ENCODE measurements at regions not wholly inside any gene's neighbourhood (a gene's known extent, or its start where the extent isn't known, plus 50 kb on each side); places are given as distances from the start of the nearest gene placed in this dataset.

DNA sequence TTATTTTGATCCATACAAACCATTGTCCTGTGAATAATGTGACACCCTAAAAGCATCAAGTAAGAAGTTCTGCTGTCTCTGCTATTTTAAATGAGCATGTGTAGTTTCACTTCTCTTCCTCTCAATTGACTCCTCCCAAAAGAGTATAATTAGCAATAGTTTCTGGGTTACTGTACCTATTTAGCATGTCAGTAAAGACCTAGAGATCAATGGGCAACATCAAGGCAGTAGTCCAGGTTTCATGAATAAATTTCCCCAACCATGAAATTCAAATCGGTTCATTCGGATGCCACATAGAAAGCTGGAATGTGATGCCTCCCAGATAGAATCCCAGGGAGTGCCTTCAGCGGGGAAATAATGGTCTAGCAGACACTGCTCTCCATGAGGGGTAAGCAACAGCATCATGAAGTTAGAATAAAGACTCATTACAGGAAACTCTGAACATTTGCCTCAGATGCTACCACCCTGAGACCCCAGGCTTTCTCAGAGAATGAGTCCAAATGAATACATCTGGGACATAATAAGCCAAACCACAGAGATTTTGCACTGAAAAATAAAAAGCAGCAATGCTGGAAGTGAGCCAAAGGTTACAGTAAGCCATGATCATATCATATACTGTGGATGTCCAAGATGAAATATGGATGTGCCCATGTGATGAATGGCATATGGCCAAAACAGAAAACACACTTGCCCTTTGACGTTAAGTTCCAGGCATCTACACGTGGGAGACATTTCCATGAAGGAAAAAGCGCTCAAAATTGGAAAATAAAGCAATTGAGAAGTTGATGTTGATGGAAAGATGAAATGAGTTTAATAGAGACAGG is 1107.0 kb upstream of the SEMA6A start:
- no peaks in the 10 kb centered on the region for H3K36me3 ChIP-seq (ENCODE audit: control insufficient read depth, low read depth, low read length)
- no peak overlapping the region for H3K27ac ChIP-seq (ENCODE audit: low read length)
- H3K27me3 ChIP-seq (ENCODE audit: control insufficient read depth, insufficient read depth, low read length), result no peaks in the 10 kb centered on the region
- H3K9ac ChIP-seq (ENCODE audit: low read length), result no peak overlapping the region
- no peaks in the 10 kb centered on the region for H3K4me1 ChIP-seq (ENCODE audit: control insufficient read depth, low read depth, low read length)
- H3K9me3 ChIP-seq (ENCODE audit: control insufficient read depth, low read depth, low read length), result no peaks in the 10 kb centered on the region
- H3K4me3 ChIP-seq (ENCODE audit: low read length), result no peak overlapping the region

DNA sequence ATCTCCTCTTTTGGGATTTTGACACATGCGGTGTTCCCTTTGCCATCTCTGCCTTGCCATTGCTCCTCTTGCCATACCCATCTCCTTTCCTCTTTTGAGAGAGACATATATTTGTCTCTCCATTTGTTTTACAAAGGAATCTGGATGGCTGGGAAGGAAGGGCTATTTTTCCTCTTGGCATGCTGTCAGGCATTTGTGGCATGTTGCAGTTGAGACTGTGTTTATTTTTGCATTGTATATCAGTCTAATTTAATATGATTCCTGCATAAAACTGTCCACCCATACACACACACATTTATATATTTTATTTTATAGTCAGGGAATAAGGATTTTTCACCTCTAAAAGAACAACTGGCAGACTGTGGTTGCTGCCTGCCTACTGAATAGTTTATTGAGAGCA is 1105.8 kb upstream of the SEMA6A start:
- Histone ChIP-seq H3K4me3 (ENCODE audit: low read length) (no peak overlapping the region), H3K27me3 (ENCODE audit: control insufficient read depth, insufficient read depth, low read length) (no peaks in the 10 kb centered on the region), H3K4me1 (ENCODE audit: control insufficient read depth, low read depth, low read length) (no peaks in the 10 kb centered on the region), H3K36me3 (ENCODE audit: control insufficient read depth, low read depth, low read length) (no peaks in the 10 kb centered on the region), H3K9me3 (ENCODE audit: control insufficient read depth, low read depth, low read length) (no peaks in the 10 kb centered on the region), H3K9ac (ENCODE audit: low read length) (no peak overlapping the region), H3K27ac (ENCODE audit: low read length) (no peak overlapping the region)

DNA sequence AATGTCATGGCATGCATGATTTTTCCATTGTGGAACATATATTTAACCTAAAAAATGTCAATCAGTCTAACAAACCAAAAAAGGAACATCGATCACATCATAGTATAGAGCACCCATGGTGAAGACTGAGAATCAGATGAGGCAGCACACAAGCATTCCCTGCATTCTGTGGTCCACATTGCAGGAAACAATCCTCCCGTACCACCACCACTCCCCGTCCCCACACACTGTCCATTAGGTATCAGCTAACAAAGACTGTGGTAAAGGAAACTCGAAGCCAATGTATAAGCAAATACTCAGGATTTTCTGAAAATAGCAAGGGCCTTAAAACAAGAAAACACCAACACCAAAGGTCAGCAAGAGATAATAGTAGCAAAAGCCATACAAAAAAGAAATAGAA is 1104.4 kb upstream of the SEMA6A start:
- H3K9ac ChIP-seq (ENCODE audit: low read length), result no peak overlapping the region
- no peak overlapping the region for H3K4me3 ChIP-seq (ENCODE audit: low read length)
- no peaks in the 10 kb centered on the region for H3K27me3 ChIP-seq (ENCODE audit: control insufficient read depth, insufficient read depth, low read length)
- no peaks in the 10 kb centered on the region for H3K9me3 ChIP-seq (ENCODE audit: control insufficient read depth, low read depth, low read length)
- no peak overlapping the region for H3K27ac ChIP-seq (ENCODE audit: low read length)
- H3K4me1 ChIP-seq (ENCODE audit: control insufficient read depth, low read depth, low read length), result no peaks in the 10 kb centered on the region
- no peaks in the 10 kb centered on the region for H3K36me3 ChIP-seq (ENCODE audit: control insufficient read depth, low read depth, low read length)

DNA sequence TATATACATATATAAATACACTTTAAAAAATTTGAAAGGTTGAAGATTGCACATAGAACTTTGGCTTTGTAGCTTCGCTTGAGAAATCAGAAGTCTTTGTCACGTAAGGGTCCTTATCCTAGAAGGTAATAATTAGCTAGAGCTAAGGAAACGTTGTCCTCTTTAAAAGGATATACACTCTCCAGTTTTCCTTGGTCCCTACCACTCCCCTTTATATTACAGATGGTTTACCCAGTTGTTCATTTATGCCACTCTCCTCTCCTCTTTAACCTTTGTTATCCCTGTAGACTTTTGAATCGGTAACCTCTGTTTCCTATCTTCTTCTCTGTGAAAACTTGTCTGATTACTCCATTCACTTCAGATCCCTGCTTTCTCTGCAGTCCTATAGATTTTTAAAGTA is 1101.0 kb upstream of the SEMA6A start:
- H3K4me1 ChIP-seq (ENCODE audit: control insufficient read depth, low read depth, low read length), result no peaks in the 10 kb centered on the region
- H3K27me3 ChIP-seq (ENCODE audit: control insufficient read depth, insufficient read depth, low read length), result no peaks in the 10 kb centered on the region
- no peaks in the 10 kb centered on the region for H3K9me3 ChIP-seq (ENCODE audit: control insufficient read depth, low read depth, low read length)
- H3K9ac ChIP-seq (ENCODE audit: low read length), result no peak overlapping the region
- no peaks in the 10 kb centered on the region for H3K36me3 ChIP-seq (ENCODE audit: control insufficient read depth, low read depth, low read length)
- H3K4me3 ChIP-seq (ENCODE audit: low read length), result no peak overlapping the region
- no peak overlapping the region for H3K27ac ChIP-seq (ENCODE audit: low read length)

DNA sequence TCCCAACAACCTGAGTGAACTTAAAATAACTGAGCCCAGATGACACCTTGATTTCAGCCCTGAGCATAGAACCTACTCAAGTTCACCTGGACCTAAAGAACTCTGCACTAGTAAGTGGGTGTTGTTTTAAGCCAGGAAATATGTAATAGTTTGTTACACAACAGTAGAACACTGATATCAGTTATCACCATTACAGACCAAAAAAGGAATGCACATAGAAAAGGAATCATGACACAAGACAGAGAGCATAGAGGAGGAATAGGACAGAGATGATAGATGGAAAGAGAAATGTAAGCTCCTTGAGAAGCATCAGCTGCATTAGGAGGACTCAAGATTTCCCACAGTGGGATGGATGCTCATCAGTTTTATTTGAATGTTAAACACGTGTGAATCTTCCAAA is 1096.9 kb upstream of the SEMA6A start:
- Histone ChIP-seq H3K27ac (ENCODE audit: low read length) (no peak overlapping the region), H3K4me3 (ENCODE audit: low read length) (no peak overlapping the region), H3K4me1 (ENCODE audit: control insufficient read depth, low read depth, low read length) (peaks cover 5% of the 10 kb centered on the region)

DNA sequence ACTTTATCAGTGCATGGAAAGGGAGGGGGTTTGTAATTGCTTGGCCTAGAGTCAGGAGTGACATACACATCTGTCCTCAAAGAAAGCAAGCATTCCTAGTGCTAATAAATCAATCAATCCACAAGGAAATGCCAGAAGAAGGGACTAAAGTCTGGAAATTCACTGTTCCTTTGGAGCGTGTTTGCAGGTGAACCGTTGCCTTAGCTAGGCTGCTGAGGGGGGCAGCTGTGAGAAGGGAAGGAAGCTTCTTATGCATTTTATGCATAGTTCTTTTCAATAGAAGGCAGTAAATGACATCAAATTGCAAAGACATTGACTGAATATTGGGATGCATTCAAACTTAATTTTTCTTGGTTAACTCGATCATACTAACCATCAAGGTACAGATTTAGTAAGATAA is 1092.5 kb upstream of the SEMA6A start:
- Histone ChIP-seq H3K27me3 (ENCODE audit: control insufficient read depth, insufficient read depth, low read length) (no peaks in the 10 kb centered on the region), H3K9me3 (ENCODE audit: control insufficient read depth, low read depth, low read length) (no peaks in the 10 kb centered on the region), H3K9ac (ENCODE audit: low read length) (no peak overlapping the region), H3K36me3 (ENCODE audit: control insufficient read depth, low read depth, low read length) (no peaks in the 10 kb centered on the region), H3K27ac (ENCODE audit: low read length) (no peak overlapping the region), H3K4me1 (ENCODE audit: control insufficient read depth, low read depth, low read length) (peaks cover 8% of the 10 kb centered on the region), H3K4me3 (ENCODE audit: low read length) (no peak overlapping the region)

More for the DNA sequence above, 1096.9 kb upstream of the SEMA6A start:
- Histone ChIP-seq H3K9me3 (ENCODE audit: control insufficient read depth, low read depth, low read length) (no peaks in the 10 kb centered on the region), H3K27me3 (ENCODE audit: control insufficient read depth, insufficient read depth, low read length) (no peaks in the 10 kb centered on the region), H3K36me3 (ENCODE audit: control insufficient read depth, low read depth, low read length) (no peaks in the 10 kb centered on the region), H3K9ac (ENCODE audit: low read length) (no peak overlapping the region)

DNA sequence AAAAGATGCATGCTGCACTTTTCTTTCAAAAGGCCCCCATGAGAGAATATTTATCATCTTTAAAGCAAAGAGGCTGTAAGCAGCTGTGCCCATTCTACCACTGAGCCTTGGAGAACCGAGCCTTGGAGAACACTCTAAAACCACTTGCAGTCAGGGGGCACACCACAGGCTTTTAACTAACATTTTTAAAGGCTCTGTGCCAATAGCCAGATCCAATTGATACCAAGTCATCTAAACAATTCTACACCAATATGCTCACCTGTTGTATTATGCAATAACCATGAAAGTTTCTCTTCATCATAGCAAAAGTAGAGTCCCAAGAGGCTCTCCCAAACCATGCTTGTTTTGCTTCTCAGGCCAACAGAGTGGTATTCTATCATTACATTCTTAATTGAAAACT is 1090.5 kb upstream of the SEMA6A start:
- Histone ChIP-seq H3K27ac (ENCODE audit: low read length) (no peak overlapping the region), H3K4me3 (ENCODE audit: low read length) (no peak overlapping the region), H3K27me3 (ENCODE audit: control insufficient read depth, insufficient read depth, low read length) (no peaks in the 10 kb centered on the region), H3K4me1 (ENCODE audit: control insufficient read depth, low read depth, low read length) (peaks cover 8% of the 10 kb centered on the region), H3K36me3 (ENCODE audit: control insufficient read depth, low read depth, low read length) (no peaks in the 10 kb centered on the region), H3K9me3 (ENCODE audit: control insufficient read depth, low read depth, low read length) (no peaks in the 10 kb centered on the region), H3K9ac (ENCODE audit: low read length) (no peak overlapping the region)

DNA sequence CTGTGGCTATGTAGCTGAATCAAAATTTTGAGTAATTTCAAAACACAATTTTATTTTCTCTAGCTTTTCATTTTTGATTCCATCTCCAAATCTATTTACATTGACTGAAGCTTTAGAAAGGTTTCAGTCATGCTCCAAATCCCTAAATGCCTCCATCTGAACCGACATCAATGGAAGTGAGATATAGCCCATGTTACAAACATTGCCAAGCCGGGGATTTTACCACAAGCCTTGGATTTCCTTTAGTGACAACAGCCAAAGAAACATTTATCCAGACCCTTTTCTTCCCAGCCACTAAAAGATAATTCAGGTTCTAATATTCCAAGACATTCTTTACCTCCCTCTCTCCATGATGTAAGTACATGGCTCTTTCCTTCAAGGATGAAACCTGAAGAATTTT is 1087.7 kb upstream of the SEMA6A start:
- Histone ChIP-seq H3K36me3 (ENCODE audit: control insufficient read depth, low read depth, low read length) (no peaks in the 10 kb centered on the region), H3K27me3 (ENCODE audit: control insufficient read depth, insufficient read depth, low read length) (no peaks in the 10 kb centered on the region), H3K27ac (ENCODE audit: low read length) (no peak overlapping the region), H3K9ac (ENCODE audit: low read length) (no peak overlapping the region), H3K9me3 (ENCODE audit: control insufficient read depth, low read depth, low read length) (no peaks in the 10 kb centered on the region), H3K4me1 (ENCODE audit: control insufficient read depth, low read depth, low read length) (peaks cover 8% of the 10 kb centered on the region), H3K4me3 (ENCODE audit: low read length) (no peak overlapping the region)

DNA sequence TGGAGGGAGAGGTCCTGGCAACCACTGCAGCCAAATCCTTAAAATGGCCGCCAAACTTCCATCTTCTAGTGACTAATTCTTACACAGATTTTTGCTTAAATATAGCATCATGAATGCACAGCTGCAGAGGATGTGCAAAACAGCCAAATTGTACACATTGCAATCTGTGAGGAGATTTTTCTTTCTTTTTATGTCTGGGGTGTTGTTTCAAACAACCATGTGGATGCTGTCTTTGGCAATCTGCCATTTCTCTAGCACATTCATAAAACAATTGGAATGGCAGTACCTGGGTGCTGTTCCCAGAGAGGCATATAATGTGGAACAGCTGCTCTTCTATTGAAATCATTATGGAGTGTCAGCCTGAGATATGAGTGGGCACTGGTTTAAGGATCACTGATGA is 1082.9 kb upstream of the SEMA6A start:
- Histone ChIP-seq H3K27ac (ENCODE audit: low read length) (no peak overlapping the region), H3K36me3 (ENCODE audit: control insufficient read depth, low read depth, low read length) (no peaks in the 10 kb centered on the region), H3K9me3 (ENCODE audit: control insufficient read depth, low read depth, low read length) (no peaks in the 10 kb centered on the region), H3K9ac (ENCODE audit: low read length) (no peak overlapping the region), H3K4me1 (ENCODE audit: control insufficient read depth, low read depth, low read length) (no peaks in the 10 kb centered on the region), H3K27me3 (ENCODE audit: control insufficient read depth, insufficient read depth, low read length) (no peaks in the 10 kb centered on the region), H3K4me3 (ENCODE audit: low read length) (no peak overlapping the region)

DNA sequence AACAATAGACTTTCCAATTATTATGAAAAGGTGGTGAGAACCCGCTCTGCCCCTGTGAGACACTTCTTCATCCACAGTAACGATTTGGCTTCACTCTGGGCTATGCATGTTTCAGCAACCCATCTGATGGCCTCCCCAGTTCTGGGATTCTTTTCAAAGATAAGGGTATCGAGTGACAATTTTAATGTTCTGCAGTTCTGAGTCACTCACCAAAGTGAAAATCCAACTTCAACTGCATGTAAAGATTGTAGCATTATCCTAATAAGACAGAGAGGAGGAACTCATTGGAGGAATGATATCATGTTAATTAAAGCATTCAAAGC is 1078.3 kb upstream of the SEMA6A start:
- H3K9ac ChIP-seq (ENCODE audit: low read length), result no peak overlapping the region
- no peak overlapping the region for H3K27ac ChIP-seq (ENCODE audit: low read length)
- H3K4me1 ChIP-seq (ENCODE audit: control insufficient read depth, low read depth, low read length), result no peaks in the 10 kb centered on the region
- no peaks in the 10 kb centered on the region for H3K27me3 ChIP-seq (ENCODE audit: control insufficient read depth, insufficient read depth, low read length)
- no peak overlapping the region for H3K4me3 ChIP-seq (ENCODE audit: low read length)
- no peaks in the 10 kb centered on the region for H3K36me3 ChIP-seq (ENCODE audit: control insufficient read depth, low read depth, low read length)
- H3K9me3 ChIP-seq (ENCODE audit: control insufficient read depth, low read depth, low read length), result no peaks in the 10 kb centered on the region

DNA sequence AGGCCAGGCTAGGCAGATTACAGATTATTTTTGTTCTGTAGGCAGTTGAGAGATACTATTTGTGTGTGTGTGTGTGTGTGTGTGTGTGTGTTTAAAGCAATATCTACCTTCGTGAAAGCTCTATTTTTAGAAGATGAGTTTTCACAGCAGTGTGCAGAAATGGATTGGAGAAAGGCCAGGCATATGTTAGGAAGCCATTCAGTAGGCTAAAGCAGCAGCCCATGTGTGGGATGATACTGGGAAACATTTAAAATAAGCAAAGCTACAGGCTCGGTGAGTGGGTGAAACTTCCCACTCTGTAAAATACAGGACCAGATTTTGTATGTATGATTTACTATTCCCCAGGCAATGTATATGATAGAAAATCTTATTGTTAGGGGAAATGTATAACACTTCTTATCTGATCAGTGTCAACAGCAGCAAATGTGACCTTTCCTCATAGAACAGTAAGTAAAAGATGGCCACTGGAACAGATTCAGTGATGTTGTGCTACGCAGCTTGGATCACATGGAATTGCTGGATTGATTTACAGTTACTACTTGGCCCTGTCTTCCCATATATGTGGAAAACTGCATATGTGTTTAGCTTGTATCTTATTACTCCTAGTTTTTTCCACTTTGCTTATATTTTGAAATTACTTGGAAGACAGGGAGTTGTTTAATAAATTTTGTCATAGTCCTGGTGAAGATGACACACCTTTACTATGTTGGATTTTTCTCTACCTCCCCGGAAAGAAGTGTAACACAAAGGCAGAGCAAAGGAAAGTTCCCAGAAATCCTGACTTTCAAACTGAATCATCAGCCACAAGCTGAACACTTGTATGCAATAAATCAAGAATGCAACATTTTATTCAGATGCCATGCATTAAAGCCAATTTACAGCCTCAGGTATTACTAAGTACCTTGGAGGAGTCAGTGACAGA is 1077.7 kb upstream of the SEMA6A start:
- no peak overlapping the region for H3K27ac ChIP-seq (ENCODE audit: low read length)

DNA sequence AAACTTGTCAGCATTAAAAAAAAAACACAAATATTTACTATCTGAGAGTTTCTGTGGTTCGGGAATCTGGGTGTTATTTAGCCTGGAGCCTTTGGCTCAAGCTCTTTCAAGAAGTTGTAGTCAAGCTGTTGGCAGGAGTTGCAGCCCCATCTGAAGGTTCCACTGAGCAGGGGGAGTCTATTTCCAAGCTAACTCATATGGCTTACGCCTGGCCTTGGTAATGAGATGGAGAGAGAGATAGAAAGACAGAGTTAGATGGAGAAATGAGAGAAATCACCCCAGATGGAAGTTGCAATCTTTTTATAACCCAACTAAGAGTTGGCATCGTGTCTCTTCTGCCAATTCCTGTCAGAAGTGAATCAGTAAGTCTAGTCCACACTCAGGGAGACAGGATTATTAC is 1075.2 kb upstream of the SEMA6A start:
- Histone ChIP-seq H3K4me1 (ENCODE audit: control insufficient read depth, low read depth, low read length) (no peaks in the 10 kb centered on the region), H3K27me3 (ENCODE audit: control insufficient read depth, insufficient read depth, low read length) (no peaks in the 10 kb centered on the region), H3K9me3 (ENCODE audit: control insufficient read depth, low read depth, low read length) (no peaks in the 10 kb centered on the region), H3K9ac (ENCODE audit: low read length) (no peak overlapping the region), H3K4me3 (ENCODE audit: low read length) (no peak overlapping the region), H3K36me3 (ENCODE audit: control insufficient read depth, low read depth, low read length) (no peaks in the 10 kb centered on the region), H3K27ac (ENCODE audit: low read length) (no peak overlapping the region)

More for the DNA sequence above, 1077.7 kb upstream of the SEMA6A start:
- Histone ChIP-seq H3K4me1 (ENCODE audit: control insufficient read depth, low read depth, low read length) (no peaks in the 10 kb centered on the region), H3K4me3 (ENCODE audit: low read length) (no peak overlapping the region), H3K27me3 (ENCODE audit: control insufficient read depth, insufficient read depth, low read length) (no peaks in the 10 kb centered on the region), H3K36me3 (ENCODE audit: control insufficient read depth, low read depth, low read length) (no peaks in the 10 kb centered on the region), H3K9ac (ENCODE audit: low read length) (no peak overlapping the region), H3K9me3 (ENCODE audit: control insufficient read depth, low read depth, low read length) (no peaks in the 10 kb centered on the region)
